T-helper 2 cell treated with Interferon-gamma antibody and Interleukin-4, amounts not matched to agents 100 ng/mL and 5 ng/mL, for 36 hours (primary cell): ENCODE measurements at regions not wholly inside any gene's neighbourhood (a gene's known extent, or its start where the extent isn't known, plus 50 kb on each side); places are given as distances from the start of the nearest gene placed in this dataset.

Source experiments
- intact Hi-C: fragments of 100-400 bp; cut with micrococcal nuclease; formaldehyde crosslinking; loops from one replicate; pipeline ENCODE4 v1.15.1; 2023

DNA sequence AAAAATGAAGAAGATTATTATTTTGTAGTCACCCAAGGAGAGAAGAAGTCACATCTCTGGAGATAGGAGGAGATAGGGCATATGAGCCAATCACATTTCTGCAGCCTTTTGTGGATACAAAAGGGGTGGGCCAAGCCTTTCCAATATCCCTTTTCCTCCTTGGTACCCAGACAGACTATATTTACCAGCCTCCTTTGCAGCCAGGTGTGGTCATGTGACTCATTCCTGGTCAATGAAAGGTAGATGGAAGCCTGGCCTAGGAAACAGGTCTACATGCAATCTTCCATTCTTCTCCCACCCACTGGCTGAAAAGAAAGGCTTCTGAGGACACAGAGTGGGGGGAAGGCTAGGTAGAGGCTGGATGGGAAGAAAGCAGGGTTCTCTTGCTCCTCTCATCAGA lies 58.1 kb upstream of the ERG start:
- intact Hi-C loops: no loop called here

GRCh38 chr21:38561205-38561604 lies 62.9 kb upstream of the ERG start:
- intact Hi-C loops: no loop called here

DNA sequence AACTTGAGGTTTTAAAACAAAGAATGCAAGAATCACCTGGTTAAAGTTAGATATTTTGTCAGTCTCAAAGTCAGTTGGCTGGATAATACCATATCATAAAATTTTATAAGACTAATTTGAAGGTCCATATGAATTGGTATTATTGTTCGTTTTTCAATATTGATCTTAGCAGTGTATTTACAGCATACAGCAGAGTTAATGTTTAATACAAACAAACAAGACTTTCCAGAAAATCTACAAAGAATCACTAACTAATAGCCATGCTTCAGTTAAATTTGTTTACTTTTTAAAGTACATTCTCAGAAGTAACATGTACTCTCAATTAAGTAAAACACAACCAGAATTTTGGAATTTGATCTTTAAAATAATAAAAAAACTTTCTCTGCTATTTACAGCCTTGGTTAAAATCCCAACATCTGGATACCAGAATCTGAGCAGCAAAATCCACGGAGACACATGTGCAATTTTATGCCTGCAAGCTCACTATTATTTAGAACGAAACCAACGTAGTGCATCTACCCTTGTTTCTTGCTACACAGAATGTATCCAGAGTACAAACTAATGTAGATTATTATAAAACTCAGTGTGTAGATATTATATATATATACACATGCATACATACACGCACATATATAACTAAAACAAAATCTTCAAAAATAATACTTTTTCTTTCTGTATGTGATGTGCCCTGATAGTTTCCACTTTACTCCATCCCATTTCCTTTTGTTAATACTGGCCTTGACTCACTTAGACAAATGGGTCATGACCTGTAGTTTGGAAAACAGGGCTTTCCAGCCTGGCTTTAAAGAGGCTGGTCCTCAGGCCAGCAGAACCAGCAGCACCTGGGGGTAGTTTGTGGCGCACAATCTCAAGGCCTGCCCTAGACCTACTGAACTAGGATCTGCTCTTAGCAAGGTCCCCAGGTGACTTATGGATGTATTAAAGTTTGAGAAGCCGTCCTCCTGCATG lies 63.6 kb upstream of the ERG start:
- intact Hi-C loops: no loop called here

DNA sequence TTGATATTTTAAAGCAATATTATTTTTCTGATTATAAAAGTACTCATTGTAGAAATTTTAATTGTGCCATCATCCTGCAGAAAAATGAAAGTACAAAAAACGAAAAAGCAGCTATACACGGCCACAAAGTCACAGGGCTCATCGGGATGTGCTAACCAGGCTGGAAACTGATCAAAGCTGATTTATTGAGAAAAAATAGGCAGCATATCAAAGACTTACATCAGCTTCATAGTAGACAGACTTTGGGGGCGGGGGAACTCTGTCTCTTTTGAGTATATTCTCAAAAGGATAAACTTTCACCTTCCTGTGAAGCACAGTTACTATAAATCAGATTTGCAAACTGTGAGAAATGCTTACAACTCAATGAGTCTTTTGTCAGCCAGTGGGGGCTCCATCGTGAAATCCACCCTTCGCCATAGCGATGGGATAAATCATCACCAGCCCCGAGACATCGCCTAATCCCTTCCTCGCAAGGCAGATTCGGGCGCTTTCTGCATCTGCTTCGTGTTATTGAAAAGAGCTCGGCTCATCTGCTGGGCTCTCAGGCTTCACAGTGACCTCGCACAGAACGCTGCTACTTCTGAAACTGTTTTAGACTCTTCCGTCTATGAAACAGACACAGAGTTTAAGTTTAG lies 69.2 kb upstream of the ERG start:
- intact Hi-C loops: no loop called here

DNA sequence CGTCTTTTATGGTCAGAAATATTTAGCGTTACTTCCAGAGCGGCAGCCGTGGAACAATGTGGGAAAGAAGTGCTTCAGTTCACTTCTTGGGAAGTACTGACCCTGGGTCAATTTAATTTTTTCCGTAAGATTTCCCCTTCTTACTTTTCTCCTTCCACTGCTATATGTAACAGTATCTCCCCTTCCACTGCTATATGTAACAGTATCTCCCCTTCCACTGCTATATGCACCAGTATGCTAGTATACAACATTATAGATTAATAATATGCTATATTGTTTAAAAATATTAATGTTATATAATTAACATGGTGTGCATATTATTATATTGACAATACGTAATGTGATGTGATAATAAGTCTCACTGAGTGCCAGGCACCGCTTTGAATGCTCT lies 69.7 kb upstream of the ERG start:
- intact Hi-C loops: no loop called here

GRCh38 chr21:38569733-38570132 lies 71.5 kb upstream of the ERG start:
- intact Hi-C loops: no loop called here

DNA sequence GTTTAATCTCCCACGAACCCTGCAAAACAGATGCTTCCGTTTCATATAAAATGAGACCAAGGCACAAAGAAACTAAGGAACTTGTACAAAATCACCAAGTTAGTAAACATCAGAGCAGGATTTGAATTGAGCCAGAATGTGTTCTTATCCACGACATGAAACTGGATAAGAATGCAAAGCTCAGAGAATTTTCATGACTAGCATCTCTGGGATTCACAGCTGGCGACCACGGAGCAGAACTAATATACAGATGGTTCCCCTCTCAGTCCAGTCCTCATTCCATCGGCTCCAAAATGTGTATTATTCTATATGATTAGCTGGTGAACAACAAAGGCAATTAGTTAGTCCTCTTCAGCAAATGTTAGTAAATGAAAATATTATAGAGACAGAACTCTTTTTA lies 72.3 kb upstream of the ERG start:
- intact Hi-C loops: no loop called here

GRCh38 chr21:38574895-38575575 lies 76.8 kb upstream of the ERG start:
- intact Hi-C loops: no loop called here

- intact Hi-C loops: no loop called here
Observed at GRCh38 chr21:38577887-38578286, 79.6 kb upstream of the ERG start.

DNA sequence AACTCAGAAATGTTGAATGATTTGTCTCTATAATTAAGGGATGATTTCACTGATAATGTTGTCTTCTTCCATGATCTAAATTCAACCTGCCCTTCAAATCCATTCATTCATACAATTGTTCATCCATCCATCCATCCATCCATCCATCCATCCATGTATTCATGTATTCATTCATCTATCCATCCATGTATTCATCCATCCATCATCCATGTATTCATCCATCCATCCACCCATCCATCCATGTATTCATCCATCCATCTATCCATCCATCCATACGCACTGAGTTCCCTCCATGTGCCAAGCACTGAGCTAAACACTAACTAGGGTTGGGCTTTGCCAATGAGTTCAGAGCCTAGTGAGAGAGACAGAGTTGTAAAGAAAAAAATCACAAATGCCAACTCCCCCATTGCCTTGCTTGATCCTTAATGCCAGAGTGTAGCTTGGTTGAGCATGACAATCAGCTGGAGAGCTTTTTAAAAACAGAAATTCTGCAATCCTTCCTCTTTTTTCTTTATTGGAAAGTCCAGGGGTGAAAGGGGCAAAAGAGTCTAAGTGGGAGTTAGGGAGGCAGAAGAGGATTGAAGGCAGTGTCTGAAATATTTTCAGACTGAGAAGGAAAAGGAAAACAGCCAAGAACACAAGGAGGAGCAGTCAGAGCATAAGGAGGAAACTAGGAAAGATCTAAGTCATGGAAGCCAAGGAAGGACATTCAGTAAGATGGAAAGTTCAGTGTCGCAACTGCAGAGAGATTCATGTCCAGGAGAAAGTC lies 92.4 kb upstream of the ERG start:
- intact Hi-C loops: no loop called here

DNA sequence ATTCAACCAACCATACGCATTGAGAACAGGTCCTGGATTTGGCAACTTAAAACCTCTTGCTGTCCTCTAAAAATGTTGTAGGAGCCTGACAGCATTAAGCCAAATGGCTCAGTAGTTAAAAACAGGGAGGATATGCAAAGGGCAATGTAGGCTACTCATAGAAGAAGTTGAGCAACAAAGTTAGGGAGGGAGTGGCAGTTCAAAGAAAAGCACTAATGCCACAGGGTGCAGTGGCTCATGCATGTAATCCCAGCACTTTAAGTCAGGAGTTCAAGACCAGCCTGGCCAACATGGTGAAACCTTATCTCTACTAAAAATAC lies 92.9 kb upstream of the ERG start:
- intact Hi-C loops: no loop called here

DNA sequence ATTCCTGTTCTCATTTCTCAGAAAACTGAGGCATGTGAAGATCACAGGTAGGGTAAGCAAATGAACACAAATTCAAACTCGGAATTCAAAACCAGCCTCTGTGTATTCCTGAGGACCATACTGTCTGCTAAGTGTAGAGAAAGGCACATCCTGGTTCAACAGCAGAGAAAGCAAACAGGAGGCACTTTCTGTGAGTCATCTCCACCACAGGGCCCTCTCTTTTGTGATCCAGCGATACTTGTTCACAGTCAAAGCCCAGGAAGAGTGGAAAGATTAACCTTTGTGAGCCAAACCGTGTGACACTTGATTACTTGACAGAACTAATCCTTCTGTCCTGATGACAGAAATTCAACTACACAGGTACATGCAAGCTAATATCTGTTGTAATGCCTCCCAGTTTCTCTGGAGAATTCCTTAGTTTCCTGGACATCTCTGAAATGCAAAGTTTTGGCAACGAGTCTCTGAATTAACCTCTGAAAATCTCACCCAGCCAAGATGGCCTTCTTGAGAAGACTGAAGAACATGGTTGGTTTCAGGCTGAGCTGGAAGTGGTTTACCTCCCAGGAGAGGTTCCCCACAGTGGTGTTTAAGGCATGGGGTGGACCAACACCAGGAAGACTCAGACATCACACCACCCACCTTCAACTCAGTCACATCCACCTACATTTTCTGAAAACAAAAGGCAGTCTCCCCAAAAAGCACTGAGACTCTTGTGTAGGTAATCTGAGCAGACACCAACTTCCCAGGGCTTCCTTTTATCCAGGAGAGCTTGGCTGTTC lies 98.2 kb upstream of the ERG start:
- intact Hi-C loops: no loop called here

DNA sequence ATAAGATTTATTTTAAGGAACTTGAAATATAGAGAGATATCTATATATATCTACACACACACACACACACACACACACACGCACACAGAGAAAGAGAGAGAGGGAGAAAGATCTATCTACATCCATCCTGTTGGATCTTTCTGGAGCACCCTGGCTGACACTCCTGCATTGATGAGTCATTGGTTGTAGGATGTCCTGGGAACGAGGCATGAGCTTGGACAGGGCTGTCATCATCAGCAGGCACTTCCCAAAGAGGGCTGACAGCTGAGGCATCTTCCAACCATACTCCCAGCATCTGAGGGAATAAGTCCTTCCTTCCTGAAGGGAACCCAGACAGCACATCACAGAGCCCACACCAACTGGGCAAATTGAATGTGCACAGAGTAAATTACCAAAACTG lies 99.1 kb upstream of the ERG start:
- intact Hi-C loops: no loop called here

DNA sequence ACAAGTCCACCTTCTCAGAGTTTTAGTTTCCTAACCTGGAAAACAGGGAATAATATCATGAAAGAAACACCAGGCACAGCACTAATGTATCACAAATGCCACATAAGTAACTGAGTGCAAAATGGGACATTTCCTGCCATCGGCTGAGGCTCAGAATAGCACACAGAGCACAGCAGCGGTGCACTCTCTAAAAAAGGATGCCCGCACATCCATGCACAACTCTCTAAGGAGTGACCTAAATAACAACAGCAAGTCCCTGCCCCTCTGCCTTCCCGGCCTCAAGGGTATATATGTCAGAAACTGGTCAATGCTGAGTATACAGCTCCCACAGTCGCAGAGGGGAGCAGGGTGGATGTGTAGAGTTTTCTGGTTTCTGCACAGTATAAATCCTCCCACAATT lies 100.1 kb upstream of the ERG start:
- intact Hi-C loops: no loop called here

GRCh38 chr21:38599381-38599975 lies 101.2 kb upstream of the ERG start:
- intact Hi-C loops: no loop called here

- intact Hi-C loops: no loop called here
Observed at GRCh38 chr21:38600106-38600505, 101.8 kb upstream of the ERG start.

DNA sequence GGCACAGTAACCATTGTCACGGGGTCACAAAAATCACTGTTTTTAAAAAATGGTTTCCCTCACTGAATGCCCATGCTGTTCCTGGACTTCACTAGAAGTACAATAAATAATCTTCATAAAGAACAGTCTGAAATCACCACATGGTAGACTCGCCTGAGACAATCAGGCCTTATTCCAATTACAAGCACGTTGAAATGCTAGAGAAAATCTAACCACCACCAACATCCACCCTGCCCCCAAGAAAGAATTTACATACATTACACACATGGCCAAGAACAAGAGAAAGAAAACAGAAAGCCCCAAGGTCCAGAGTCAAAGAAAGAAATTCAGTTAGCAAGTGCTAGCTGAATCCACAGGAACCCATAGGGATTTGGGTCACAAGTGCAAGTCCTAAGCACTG lies 107.0 kb upstream of the ERG start:
- intact Hi-C loops: no loop called here

- intact Hi-C loops: no loop called here
Observed at GRCh38 chr21:38609580-38609979, 111.3 kb upstream of the ERG start.

GRCh38 chr21:38610623-38611251 lies 112.5 kb upstream of the ERG start:
- intact Hi-C loops: no loop called here

DNA sequence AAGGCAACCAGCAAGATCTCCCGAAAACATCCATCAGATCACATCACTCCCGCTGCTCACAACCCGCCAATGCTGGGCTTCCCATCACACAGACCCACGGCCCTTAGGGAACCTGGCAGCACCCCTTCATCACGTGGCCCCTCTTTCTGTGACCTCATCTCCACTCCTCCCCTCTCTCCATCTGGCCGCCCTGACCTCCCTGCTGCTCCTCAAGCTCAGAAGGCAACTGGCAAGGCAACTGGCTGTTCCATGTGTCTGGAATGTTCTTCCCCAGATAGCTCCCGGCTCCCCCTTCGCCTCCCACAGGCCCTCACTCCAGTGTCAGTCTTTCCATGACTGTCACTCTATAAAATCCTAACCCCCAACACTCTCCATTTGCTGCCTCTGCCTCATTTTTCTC lies 113.0 kb upstream of the ERG start:
- intact Hi-C loops: no loop called here
